Neuron (in vitro differentiated cells): ENCODE measurements at regions not wholly inside any gene's neighbourhood (a gene's known extent, or its start where the extent isn't known, plus 50 kb on each side); places are given as distances from the start of the nearest gene placed in this dataset.
"Not testable (repeated sequence)": the region's sequence is repeated elsewhere in the genome, so short reads cannot be mapped to it uniquely, and the experiment has no call there.

Experiments
- H2AFZ ChIP-seq: one replicate; pipeline ENCODE4 v1.6.1; 2013; ENCODE audit warnings: low read depth, mild to moderate bottlenecking, inconsistent platforms, low read length, moderate library complexity
- H3K27me3 ChIP-seq: one replicate; pipeline ENCODE4 v1.6.1; 2013; ENCODE audit warnings: low read length; ENCODE audit not compliant: insufficient read depth
- H3K36me3 ChIP-seq: one replicate; pipeline ENCODE4 v1.6.1; 2013; ENCODE audit warnings: low read length; ENCODE audit not compliant: insufficient read depth
- H3K4me1 ChIP-seq: one replicate; pipeline ENCODE4 v1.6.1; 2013; ENCODE audit warnings: low read length; ENCODE audit not compliant: insufficient read depth
- H3K4me3 ChIP-seq: 2 replicates; pipeline ENCODE4 v1.5.1; 2013; ENCODE audit warnings: mild to moderate bottlenecking, low read length, moderate library complexity
- H3K9me3 ChIP-seq: one replicate; pipeline ENCODE4 v1.6.1; 2013; ENCODE audit warnings: low read length

DNA sequence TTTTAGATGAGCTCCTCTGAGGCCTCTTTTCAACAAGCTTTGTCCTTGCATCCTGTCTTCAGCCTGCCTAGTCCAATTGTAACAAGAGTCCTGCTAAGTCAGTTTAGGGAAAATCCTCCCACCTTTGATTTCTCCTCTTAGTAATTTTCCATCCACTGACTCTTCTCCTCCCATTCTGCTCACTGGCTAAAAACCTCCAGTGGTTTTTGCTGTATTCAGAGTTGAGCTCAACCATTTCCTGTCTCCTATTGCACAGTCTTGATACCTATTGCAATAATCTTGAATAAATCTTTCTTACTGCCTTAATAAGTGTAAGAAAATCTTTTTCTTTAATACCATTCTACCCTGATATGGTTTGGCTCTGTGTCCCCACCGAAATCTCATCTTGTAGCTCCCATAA, 117.8 kb upstream of the ENPP6 start:
- Histone ChIP-seq H3K36me3 (no peaks in the 10 kb centered on the region), H3K9me3 (no peaks in the 10 kb centered on the region), H3K4me3 (no peak overlapping the region), H3K27me3 (no peaks in the 10 kb centered on the region), H3K4me1 (peaks cover 11% of the 10 kb centered on the region), H2AFZ (no peak overlapping the region)

- H3K4me3 ChIP-seq, H3K36me3 ChIP-seq: not testable (repeated sequence)
Measured at GRCh38 chr4:184333446-184333845, 115.8 kb upstream of the ENPP6 start.

GRCh38 chr4:184331268-184331995, 113.8 kb upstream of the ENPP6 start:
- no peaks in the 10 kb centered on the region for H3K4me1 ChIP-seq
- H3K27me3 ChIP-seq = no peaks in the 10 kb centered on the region
- no peak overlapping the region for H3K4me3 ChIP-seq
- H2AFZ ChIP-seq = no peak overlapping the region
- no peaks in the 10 kb centered on the region for H3K36me3 ChIP-seq
- no peaks in the 10 kb centered on the region for H3K9me3 ChIP-seq

More at GRCh38 chr4:184333446-184333845, 115.8 kb upstream of the ENPP6 start:
- not testable (repeated sequence) for H3K4me1 ChIP-seq, H3K9me3 ChIP-seq, H3K27me3 ChIP-seq, H2AFZ ChIP-seq

DNA sequence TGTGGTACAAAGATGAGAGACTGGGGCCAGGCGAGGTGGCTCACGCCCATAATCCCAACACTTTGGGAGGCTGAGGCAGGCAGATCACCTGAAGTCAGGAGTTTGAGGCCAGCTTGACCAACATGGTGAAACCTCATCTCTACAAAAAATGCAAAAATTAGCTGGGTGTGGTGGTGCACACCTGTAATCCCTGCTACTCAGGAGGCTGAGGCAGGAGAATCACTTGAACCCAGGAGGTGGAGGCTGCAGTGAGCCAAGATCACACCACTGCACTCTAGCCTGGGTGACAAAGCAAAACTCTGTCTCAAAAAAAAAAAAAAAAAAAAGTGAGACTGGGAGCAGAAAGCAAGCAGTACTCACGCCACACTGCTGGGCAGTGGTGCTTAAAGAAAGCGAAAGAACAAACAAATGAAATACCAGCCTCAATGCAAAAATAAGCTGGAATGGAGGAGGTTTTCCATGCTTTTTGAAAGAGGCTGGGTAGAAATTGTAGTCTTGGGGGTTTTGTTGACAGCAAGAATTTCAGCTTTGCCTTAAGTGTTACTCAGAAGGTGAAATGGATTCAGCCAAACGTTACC, 112.9 kb upstream of the ENPP6 start:
- not testable (repeated sequence) for H3K4me1 ChIP-seq, H3K27me3 ChIP-seq, H3K4me3 ChIP-seq, H3K36me3 ChIP-seq, H3K9me3 ChIP-seq, H2AFZ ChIP-seq

DNA sequence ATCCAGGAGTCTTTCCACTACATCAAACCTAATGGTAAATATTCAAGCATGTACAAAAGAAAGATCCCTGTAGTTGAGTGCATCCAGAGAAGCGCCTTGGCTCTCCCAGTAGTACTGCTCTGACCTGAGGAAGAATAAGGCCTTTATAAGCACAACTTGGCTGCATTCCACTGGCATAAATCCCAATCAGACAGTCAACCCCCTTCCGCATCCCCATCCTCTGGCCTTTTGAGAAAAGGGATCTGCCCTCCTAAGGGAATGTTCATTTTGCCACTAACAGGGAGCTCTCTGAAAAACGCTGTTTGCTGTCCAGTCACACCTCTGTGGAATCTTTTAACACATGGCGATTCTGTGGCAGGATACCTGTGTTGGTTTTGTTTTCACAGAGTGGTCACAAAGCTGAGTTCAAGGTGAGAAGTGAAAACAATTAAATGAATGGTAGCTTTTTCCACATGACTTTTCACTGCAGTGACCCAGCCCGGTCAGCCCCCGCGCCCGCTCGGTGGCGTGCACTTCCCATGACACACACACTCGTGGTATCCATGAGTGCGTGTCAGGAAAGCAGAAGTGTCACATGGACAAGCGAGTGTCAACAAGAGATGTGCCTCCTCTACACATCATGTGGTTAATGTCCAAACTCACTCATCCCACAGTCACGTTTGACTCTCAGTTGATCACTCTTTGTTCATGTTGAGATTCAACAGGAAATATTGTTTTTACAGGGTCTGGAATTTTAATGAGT, 112.2 kb upstream of the ENPP6 start:
- H3K36me3 ChIP-seq = no peaks in the 10 kb centered on the region
- H3K27me3 ChIP-seq = no peaks in the 10 kb centered on the region
- H3K9me3 ChIP-seq = no peaks in the 10 kb centered on the region
- H3K4me1 ChIP-seq = no peaks in the 10 kb centered on the region
- H3K4me3 ChIP-seq = no peak overlapping the region
- no peak overlapping the region for H2AFZ ChIP-seq

DNA sequence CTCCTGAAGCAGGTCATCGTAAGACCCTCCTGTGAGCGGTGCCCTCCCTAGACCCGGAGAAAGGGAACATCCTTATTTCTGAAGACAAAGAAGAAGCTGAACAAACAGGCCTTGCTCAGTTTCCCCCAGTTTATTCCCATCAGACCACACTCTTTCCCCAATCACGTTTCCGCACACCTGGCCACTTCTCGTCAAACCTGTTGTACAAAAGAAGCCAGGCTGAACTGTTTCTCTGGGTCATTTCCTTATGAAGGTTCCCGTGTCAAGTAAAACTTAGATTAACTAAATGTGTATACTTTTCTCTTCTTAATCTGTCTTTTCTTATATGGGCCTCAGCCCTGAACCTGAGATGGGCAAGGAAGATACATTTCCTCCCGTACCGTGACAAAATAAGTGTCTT, 111.6 kb upstream of the ENPP6 start:
- H3K9me3 ChIP-seq = no peaks in the 10 kb centered on the region
- no peak overlapping the region for H2AFZ ChIP-seq
- H3K27me3 ChIP-seq = no peaks in the 10 kb centered on the region

GRCh38 chr4:184328022-184328736, 110.5 kb upstream of the ENPP6 start:
- H2AFZ ChIP-seq = no peak overlapping the region
- no peaks in the 10 kb centered on the region for H3K27me3 ChIP-seq
- no peaks in the 10 kb centered on the region for H3K36me3 ChIP-seq
- H3K4me1 ChIP-seq = no peaks in the 10 kb centered on the region
- H3K9me3 ChIP-seq = no peaks in the 10 kb centered on the region
- H3K4me3 ChIP-seq = no peak overlapping the region

More for the DNA sequence above, 111.6 kb upstream of the ENPP6 start:
- Histone ChIP-seq H3K36me3 (no peaks in the 10 kb centered on the region), H3K4me1 (no peaks in the 10 kb centered on the region), H3K4me3 (no peak overlapping the region)

GRCh38 chr4:184324939-184325477, 107.3 kb upstream of the ENPP6 start:
- H3K4me3 ChIP-seq = no peak overlapping the region
- no peaks in the 10 kb centered on the region for H3K36me3 ChIP-seq
- H3K4me1 ChIP-seq = no peaks in the 10 kb centered on the region
- H3K27me3 ChIP-seq = no peaks in the 10 kb centered on the region
- no peaks in the 10 kb centered on the region for H3K9me3 ChIP-seq
- H2AFZ ChIP-seq = no peak overlapping the region

DNA sequence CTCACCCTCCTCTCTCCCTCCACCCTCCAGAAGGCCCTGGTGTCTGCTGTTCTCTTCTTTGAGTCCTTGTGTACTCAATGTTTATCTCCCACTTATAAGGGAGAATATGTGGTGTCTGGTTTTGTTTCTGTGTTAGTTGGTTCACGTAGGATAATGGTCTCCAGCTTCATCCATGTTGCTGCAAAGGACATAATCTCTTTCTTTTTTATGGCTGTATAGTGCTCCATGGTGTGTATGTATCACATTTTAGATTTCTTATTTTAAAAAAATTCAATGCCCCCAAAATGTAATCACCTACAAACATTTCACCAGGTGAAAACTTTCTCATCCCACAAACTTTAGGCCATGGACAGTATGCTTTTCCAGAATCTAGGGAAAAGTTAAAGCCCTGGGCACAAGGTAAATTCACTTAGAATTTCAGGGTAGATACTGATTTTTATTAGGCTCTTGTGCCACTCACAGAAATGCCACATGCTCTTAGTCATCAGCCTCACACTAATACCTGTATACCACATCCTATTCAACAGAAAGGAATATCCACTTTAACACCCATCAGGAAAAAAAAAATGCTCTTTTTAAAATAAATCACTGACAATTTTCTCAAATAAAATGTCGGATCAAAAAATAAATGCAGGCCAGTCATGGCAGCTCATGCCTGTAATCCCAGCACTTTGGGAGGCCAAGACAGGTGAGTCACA, 104.8 kb upstream of the ENPP6 start:
- H2AFZ ChIP-seq = no peak overlapping the region
- H3K4me1 ChIP-seq = no peaks in the 10 kb centered on the region
- peaks cover 4% of the 10 kb centered on the region for H3K27me3 ChIP-seq
- H3K9me3 ChIP-seq = no peaks in the 10 kb centered on the region
- H3K36me3 ChIP-seq = no peaks in the 10 kb centered on the region
- no peak overlapping the region for H3K4me3 ChIP-seq

- H3K27me3 ChIP-seq = peaks cover 4% of the 10 kb centered on the region
- no peaks in the 10 kb centered on the region for H3K9me3 ChIP-seq
- no peak overlapping the region for H3K4me3 ChIP-seq
- no peaks in the 10 kb centered on the region for H3K36me3 ChIP-seq
- H3K4me1 ChIP-seq = no peaks in the 10 kb centered on the region
- no peak overlapping the region for H2AFZ ChIP-seq
Measured at GRCh38 chr4:184320631-184321030, 103.0 kb upstream of the ENPP6 start.

DNA sequence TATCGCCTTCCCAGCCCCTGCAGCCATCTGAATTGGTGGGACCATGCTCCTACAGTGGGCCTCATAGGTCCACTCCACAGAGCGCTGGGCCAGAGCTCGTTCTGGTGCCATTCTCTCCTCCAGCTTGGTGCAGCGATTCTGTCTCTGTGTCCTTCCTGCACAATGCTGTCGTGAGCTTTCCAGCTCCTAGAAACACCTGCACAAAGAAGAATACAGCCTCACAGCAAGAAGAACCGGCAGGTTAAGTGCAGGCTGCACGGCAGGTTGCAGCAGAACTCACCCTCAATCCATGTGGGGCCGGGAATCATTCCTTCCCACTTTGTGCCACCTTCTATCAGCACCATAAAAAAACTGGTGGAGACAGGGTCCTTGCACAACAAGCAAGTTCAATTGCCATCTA, 101.2 kb upstream of the ENPP6 start:
- no peaks in the 10 kb centered on the region for H3K36me3 ChIP-seq
- H3K4me3 ChIP-seq = no peak overlapping the region
- H3K9me3 ChIP-seq = no peaks in the 10 kb centered on the region
- peaks cover 6% of the 10 kb centered on the region for H3K27me3 ChIP-seq
- no peak overlapping the region for H2AFZ ChIP-seq
- H3K4me1 ChIP-seq = no peaks in the 10 kb centered on the region

DNA sequence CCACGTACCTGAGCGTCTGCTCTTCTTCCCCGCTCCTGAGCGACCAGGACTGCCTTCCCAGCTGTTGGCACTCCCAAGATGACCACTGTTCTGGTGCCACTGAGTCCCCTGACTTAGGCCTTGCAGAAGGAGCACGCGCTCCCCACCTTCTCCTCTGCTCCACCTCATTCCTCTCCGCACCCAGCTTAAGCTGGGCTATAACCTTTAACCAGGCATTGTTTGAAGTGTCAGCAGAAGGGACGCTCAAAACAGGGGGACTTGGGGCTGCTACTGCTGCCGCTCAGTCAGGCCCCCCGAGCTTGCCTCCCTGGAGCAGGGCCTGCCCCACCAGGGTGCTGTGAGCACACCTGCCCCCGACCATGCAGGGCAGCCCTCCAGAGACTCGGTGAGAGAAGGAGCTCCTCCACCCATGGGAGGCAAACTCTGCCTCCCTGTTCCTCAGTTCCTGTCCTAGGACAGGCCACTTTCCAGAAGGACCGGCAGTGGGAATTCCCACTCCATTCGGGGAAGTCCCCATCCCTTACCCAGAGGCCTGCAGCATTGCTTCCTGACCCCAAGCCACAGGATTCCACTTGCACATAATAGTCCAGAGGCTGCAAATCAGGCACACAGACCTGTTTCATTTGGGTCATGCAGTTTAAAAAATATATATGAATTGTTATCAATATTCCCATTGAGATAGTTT, 99.7 kb upstream of the ENPP6 start:
- Histone ChIP-seq H2AFZ (no peak overlapping the region), H3K36me3 (no peaks in the 10 kb centered on the region)

More for the DNA sequence above, 99.7 kb upstream of the ENPP6 start:
- no peak overlapping the region for H3K4me3 ChIP-seq
- no peaks in the 10 kb centered on the region for H3K4me1 ChIP-seq
- peaks cover 6% of the 10 kb centered on the region for H3K27me3 ChIP-seq
- H3K9me3 ChIP-seq = no peaks in the 10 kb centered on the region
